Glutamatergic neuron (in vitro differentiated cells): ENCODE measurements at regions not wholly inside any gene's neighbourhood (a gene's known extent, or its start where the extent isn't known, plus 50 kb on each side); places are given as distances from the start of the nearest gene placed in this dataset.

Source experiments
- DNase-seq: peaks from one replicate; pipeline ENCODE4 v3.0.0; 2022
- H3K27ac Mint-ChIP-seq: one replicate; pipeline ENCODE4 v1.8.0; 2020; ENCODE audit warnings: mild to moderate bottlenecking, mixed read lengths, inconsistent platforms; ENCODE audit not compliant: unreplicated experiment
- H3K27me3 Mint-ChIP-seq: one replicate; pipeline ENCODE4 v1.8.0; 2020; ENCODE audit warnings: mild to moderate bottlenecking, moderate library complexity, mixed read lengths, inconsistent platforms; ENCODE audit not compliant: unreplicated experiment
- H3K36me3 Mint-ChIP-seq: one replicate; pipeline ENCODE4 v1.8.0; 2020; ENCODE audit warnings: mild to moderate bottlenecking, mixed read lengths, inconsistent platforms; ENCODE audit not compliant: unreplicated experiment
- H3K4me1 Mint-ChIP-seq: one replicate; pipeline ENCODE4 v1.8.0; 2020; ENCODE audit warnings: mild to moderate bottlenecking, low read depth, mixed read lengths, inconsistent platforms; ENCODE audit not compliant: unreplicated experiment
- H3K4me3 Mint-ChIP-seq: one replicate; pipeline ENCODE4 v1.8.0; 2020; ENCODE audit warnings: mild to moderate bottlenecking, mixed read lengths, inconsistent platforms; ENCODE audit not compliant: unreplicated experiment
- H3K9me3 Mint-ChIP-seq: one replicate; pipeline ENCODE4 v1.8.0; 2020; ENCODE audit warnings: mild to moderate bottlenecking, moderate library complexity, mixed read lengths, inconsistent platforms; ENCODE audit not compliant: unreplicated experiment
- CTCF ChIP-seq: fragments of 200-600 bp; sonication (generic); IDR thresholded peaks from one replicate; pipeline ENCODE4 v1.5.0; 2021; ENCODE audit not compliant: partially characterized antibody, unreplicated experiment

DNA sequence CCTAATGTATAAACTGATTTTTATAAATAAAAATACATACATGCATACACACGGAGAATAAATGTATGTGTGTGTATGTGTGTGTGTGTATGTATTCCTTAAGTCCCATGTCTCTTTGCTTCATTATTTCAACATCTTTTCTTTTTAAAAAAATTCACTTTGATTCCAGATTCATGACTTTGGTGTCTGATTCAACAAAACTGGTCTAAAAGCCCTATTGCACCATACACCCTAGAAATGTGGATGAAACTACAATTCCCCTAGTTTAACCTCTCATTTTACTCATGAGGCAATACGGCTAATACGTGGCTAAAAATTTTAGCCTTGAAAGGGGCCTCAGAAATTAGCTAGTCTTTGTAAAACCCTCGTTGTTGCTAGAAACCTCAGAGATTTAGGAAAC, 228.1 kb downstream of the ADAMTS9 start:
- TF ChIP-seq CTCF = no peak
- no peak for DNase-seq
- Mint-ChIP-seq H3K27ac (no peak overlapping the region), H3K4me3 (no peak overlapping the region), H3K36me3 (no peaks in the 10 kb centered on the region), H3K4me1 (peaks cover 31% of the 10 kb centered on the region), H3K9me3 (no peaks in the 10 kb centered on the region), H3K27me3 (no peaks in the 10 kb centered on the region)

DNA sequence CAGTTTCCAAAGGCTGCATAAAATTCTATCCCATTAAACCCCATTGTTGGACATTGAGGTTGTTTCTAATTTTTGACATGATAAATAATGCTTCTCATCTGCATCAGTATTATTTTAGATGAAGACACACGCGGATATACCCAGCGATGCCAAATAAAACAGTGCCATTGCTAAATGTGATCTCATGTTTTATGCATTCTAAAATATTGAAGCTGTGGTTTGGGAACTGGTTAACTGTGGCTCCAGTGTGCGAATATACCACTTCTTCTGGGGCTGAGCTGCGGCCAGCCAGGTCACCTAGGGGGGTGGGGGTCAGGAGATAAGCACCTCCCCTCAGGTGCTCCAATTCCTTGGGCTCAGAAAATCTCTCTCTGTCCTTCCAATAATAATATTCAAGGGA, 230.0 kb downstream of the ADAMTS9 start:
- no peak for DNase-seq
- no peaks in the 10 kb centered on the region for H3K9me3 Mint-ChIP-seq
- H3K36me3 Mint-ChIP-seq = no peaks in the 10 kb centered on the region
- TF ChIP-seq CTCF = no peak
- H3K4me1 Mint-ChIP-seq = peaks cover 39% of the 10 kb centered on the region
- no peak overlapping the region for H3K27ac Mint-ChIP-seq
- no peak overlapping the region for H3K4me3 Mint-ChIP-seq
- no peaks in the 10 kb centered on the region for H3K27me3 Mint-ChIP-seq

DNA sequence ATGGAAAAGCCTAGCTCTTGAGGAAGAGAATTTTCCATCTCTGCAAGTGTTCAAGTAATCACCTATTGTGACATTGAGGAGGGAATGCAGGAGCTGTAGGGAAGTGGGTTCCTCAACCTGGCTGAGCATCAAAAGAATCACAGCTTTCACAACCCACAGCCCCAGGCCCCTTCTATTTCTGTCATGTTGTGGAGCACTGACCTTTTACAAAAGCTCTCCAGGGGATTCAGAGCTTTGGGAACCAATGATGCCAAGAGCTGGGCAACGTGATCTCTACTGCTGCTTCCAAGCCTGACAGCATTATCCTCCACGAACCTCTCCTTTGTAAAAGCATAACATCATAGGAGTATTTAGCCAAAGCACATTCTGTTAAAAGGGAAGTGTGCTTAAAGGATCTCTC, 231.1 kb downstream of the ADAMTS9 start:
- peak overlapping the region; percentile 50 for H3K27ac Mint-ChIP-seq
- peaks cover 34% of the 10 kb centered on the region for H3K4me1 Mint-ChIP-seq
- H3K27me3 Mint-ChIP-seq = no peaks in the 10 kb centered on the region
- no peaks in the 10 kb centered on the region for H3K9me3 Mint-ChIP-seq
- H3K4me3 Mint-ChIP-seq = peak overlapping the region; percentile 41
- TF ChIP-seq CTCF = no peak
- no peak for DNase-seq
- H3K36me3 Mint-ChIP-seq = no peaks in the 10 kb centered on the region

DNA sequence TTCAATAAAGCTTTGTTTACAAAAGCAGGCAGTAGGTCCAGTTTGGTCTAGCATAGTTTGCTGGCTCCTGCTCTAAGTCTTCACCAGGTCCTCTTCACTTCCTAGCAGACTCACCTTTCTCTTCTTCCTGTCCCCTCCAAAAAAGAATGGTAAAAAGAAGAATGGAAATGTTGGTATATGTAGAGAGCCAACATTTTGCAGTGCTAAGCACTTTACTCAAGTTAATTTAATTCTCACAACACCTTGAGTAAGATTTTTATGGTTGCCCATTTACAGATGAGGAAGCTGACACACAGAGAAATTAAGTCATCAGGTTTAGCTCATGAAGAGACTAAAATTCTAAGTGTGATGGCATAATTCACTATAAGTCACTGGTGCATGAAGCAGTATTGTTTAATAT, 230.1 kb upstream of the PRICKLE2 start:
- Mint-ChIP-seq H3K27ac (peak overlapping the region; percentile 10), H3K36me3 (no peaks in the 10 kb centered on the region), H3K4me1 (peaks cover 34% of the 10 kb centered on the region), H3K9me3 (no peaks in the 10 kb centered on the region), H3K4me3 (no peak overlapping the region), H3K27me3 (no peaks in the 10 kb centered on the region)
- no peak for DNase-seq
- no peak for TF ChIP-seq CTCF

DNA sequence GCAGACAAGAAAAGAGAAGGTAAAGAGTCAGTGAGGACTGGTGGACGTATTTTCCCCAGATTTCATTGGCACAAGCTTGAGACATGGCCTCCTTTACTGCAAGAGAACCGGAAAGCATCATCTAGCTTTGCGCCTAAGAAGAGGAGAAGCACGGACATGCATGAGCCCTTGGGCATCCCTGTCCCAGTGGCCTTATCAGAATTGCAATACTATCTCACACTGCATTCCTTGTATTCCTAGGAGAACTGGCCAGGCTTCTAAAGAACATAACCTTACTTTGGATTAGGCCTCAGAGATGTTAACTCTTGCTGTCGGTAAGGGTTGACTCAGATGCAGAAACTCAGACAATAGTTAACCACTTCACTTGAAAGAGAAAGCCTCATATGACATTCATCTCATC, 229.5 kb upstream of the PRICKLE2 start:
- TF ChIP-seq CTCF = no peak
- Mint-ChIP-seq H3K36me3 (no peaks in the 10 kb centered on the region), H3K4me3 (no peak overlapping the region), H3K27me3 (no peaks in the 10 kb centered on the region), H3K9me3 (no peaks in the 10 kb centered on the region), H3K27ac (no peak overlapping the region), H3K4me1 (peaks cover 34% of the 10 kb centered on the region)
- DNase-seq = no peak
